ENCODE measurements at regions not wholly inside any gene's neighbourhood (a gene's known extent, or its start where the extent isn't known, plus 50 kb on each side); places are given as distances from the start of the nearest gene placed in this dataset.

DNA sequence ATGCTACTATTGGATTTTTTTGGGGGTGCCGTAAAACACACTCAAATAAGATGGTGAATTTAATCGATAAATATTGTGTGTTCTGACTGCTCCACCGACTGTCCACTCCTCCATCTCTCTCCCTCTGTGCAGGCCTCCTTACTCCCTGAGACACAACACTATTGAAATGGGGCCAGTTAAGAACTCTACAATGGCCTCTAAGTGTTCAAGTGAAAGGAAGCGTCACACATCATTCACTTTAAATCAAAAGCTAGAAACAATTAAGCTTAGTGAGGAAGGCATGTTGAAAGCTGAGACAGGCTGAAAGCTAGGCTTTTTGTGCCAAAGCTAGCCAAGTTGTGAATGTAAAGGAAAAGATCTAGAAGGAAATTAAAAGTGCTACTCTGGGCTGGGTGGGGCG, 156.7 kb downstream of the CTTN start:
- TF ChIP-seq CTCF (IDR thresholded peaks at IDR 0.05; ENCODE audit: borderline replicate concordance, extremely low read depth, low read length, poor library complexity, severe bottlenecking) (no peak), EZH2 (IDR thresholded peaks at IDR 0.05; ENCODE audit: borderline replicate concordance, low read depth, low read length, severe bottlenecking) (no peak)
